ENCODE measurements at regions not wholly inside any gene's neighbourhood (a gene's known extent, or its start where the extent isn't known, plus 50 kb on each side); places are given as distances from the start of the nearest gene placed in this dataset.

- no peak for TF ChIP-seq POLR2A (IDR thresholded peaks at IDR 0.05)
- TF ChIP-seq, protein P1, sequence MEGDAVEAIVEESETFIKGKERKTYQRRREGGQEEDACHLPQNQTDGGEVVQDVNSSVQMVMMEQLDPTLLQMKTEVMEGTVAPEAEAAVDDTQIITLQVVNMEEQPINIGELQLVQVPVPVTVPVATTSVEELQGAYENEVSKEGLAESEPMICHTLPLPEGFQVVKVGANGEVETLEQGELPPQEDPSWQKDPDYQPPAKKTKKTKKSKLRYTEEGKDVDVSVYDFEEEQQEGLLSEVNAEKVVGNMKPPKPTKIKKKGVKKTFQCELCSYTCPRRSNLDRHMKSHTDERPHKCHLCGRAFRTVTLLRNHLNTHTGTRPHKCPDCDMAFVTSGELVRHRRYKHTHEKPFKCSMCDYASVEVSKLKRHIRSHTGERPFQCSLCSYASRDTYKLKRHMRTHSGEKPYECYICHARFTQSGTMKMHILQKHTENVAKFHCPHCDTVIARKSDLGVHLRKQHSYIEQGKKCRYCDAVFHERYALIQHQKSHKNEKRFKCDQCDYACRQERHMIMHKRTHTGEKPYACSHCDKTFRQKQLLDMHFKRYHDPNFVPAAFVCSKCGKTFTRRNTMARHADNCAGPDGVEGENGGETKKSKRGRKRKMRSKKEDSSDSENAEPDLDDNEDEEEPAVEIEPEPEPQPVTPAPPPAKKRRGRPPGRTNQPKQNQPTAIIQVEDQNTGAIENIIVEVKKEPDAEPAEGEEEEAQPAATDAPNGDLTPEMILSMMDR (IDR thresholded peaks at IDR 0.05), result no peak
Measured at GRCh38 chr2:145829931-145830330, 1310.0 kb upstream of the ZEB2 start.

Measured in testis (tissue), 2 donors.